Endothelial cell of umbilical vein (primary cell): ENCODE measurements at regions not wholly inside any gene's neighbourhood (a gene's known extent, or its start where the extent isn't known, plus 50 kb on each side); places are given as distances from the start of the nearest gene placed in this dataset.

Source experiments
- BruUV-seq: library from RNA; stranded (reverse); fragments of 400-500 nt; replicated peaks from 2 replicates; lab custom pipeline; 2021; lab: Mats Ljungman, UMichigan
- CTCF ChIA-PET: fragments of 300-600, 350-600 bp; sonication (Branson Sonifier 250); formaldehyde crosslinking; loops from one replicate; lab custom pipeline; 2021; ENCODE audit warnings: antibody characterized with exemption, inconsistent platforms; lab: Charles Lee
- POLR2A ChIA-PET: fragments of 300-600, 350-600 bp; sonication (Branson Sonifier 250); formaldehyde crosslinking; loops from one replicate; lab custom pipeline; 2021; ENCODE audit warnings: antibody characterized with exemption, inconsistent platforms; lab: Charles Lee
- DNase-seq: peaks from one replicate; pipeline ENCODE4 v3.0.0-alpha.2; 2011; ENCODE audit warnings: low read depth, low spot score
- FAIRE-seq: peaks from 2 replicates; lab custom pipeline; 2011; peaks lifted over from hg19 to GRCh38; lab: Jason Lieb, UNC
- H2AFZ ChIP-seq: 2 replicates; pipeline ENCODE4 v1.6.0; 2012; ENCODE audit warnings: low read depth, low read length, control low read depth, inconsistent platforms
- H3K27ac ChIP-seq: 2 replicates; pipeline ENCODE4 v1.5.1; 2011; ENCODE audit warnings: low read depth, mild to moderate bottlenecking, control low read depth, low read length, moderate library complexity; ENCODE audit not compliant: insufficient read depth
- H3K27me3 ChIP-seq, 2 experiments: 2 replicates each; pipeline versions ENCODE4 v1.6.0 to v1.6.1; 2011; ENCODE audit warnings: low read length in 2 of 2, mixed read lengths in 1 of 2; ENCODE audit not compliant: control insufficient read depth in 2 of 2, insufficient read depth in 2 of 2
- H3K36me3 ChIP-seq, 2 experiments: 2 replicates in 1 of 2; 3 replicates in 1 of 2; pipeline ENCODE4 v1.5.1; 2011; ENCODE audit warnings: low read length in 2 of 2, mild to moderate bottlenecking in 1 of 2, moderate library complexity in 1 of 2; ENCODE audit not compliant: control insufficient read depth in 2 of 2, insufficient read depth in 2 of 2; ENCODE audit errors: extremely low read depth in 1 of 2
- H3K4me1 ChIP-seq: 3 replicates; pipeline ENCODE4 v1.5.1; 2011; ENCODE audit warnings: mild to moderate bottlenecking, low read length; ENCODE audit not compliant: control insufficient read depth, insufficient read depth; ENCODE audit errors: extremely low read depth
- H3K4me2 ChIP-seq: 2 replicates; pipeline ENCODE4 v1.6.1; 2011; ENCODE audit warnings: low read length, control low read depth, mixed read lengths; ENCODE audit not compliant: insufficient read depth
- H3K4me3 ChIP-seq, 3 experiments: fragments of 200-600 bp in 1 of 3; sonication (generic), shearing (Covaris generic) in 1 of 3; replicated peaks in 1 of 3; 2 replicates each; pipeline ENCODE4 v1.5.1; 2011 to 2016; ENCODE audit warnings: control low read depth in 3 of 3, low read length in 3 of 3, mild to moderate bottlenecking in 2 of 3, inconsistent platforms in 1 of 3, low read depth in 1 of 3, moderate library complexity in 1 of 3; ENCODE audit not compliant: insufficient read depth in 1 of 3
- H3K79me2 ChIP-seq: 2 replicates; pipeline ENCODE4 v1.6.0; 2012; ENCODE audit warnings: low read length, inconsistent platforms; ENCODE audit not compliant: control insufficient read depth, insufficient read depth
- H3K9ac ChIP-seq: replicated peaks from 2 replicates; pipeline ENCODE3; 2011; ENCODE audit warnings: low read length, control low read depth; ENCODE audit not compliant: insufficient read depth; ENCODE audit errors: extremely low read depth
- H3K9me1 ChIP-seq: replicated peaks from 3 replicates; pipeline ENCODE4 v1.6.0; 2011; ENCODE audit warnings: mild to moderate bottlenecking, low read length; ENCODE audit not compliant: control insufficient read depth, insufficient read depth; ENCODE audit errors: extremely low read depth
- H3K9me3 ChIP-seq: replicated peaks from 2 replicates; pipeline ENCODE4 v1.5.1; 2012; ENCODE audit warnings: low read length, inconsistent platforms; ENCODE audit not compliant: control insufficient read depth, insufficient read depth
- H4K20me1 ChIP-seq: replicated peaks from 2 replicates; pipeline ENCODE3; 2011; ENCODE audit warnings: mild to moderate bottlenecking, low read length; ENCODE audit not compliant: control insufficient read depth, insufficient read depth; ENCODE audit errors: extremely low read depth
- EZH2 ChIP-seq: IDR thresholded peaks from 2 replicates; pipeline ENCODE4 v1.6.1; 2012; ENCODE audit warnings: borderline replicate concordance, low read depth, mild to moderate bottlenecking, moderate library complexity, low read length, inconsistent platforms; ENCODE audit not compliant: severe bottlenecking
- FOS ChIP-seq: IDR thresholded peaks from 2 replicates; pipeline ENCODE4 v1.6.1; 2011; ENCODE audit warnings: mild to moderate bottlenecking, low read length, moderate library complexity, borderline replicate concordance; ENCODE audit not compliant: insufficient read depth
- GATA2 ChIP-seq: IDR thresholded peaks from 2 replicates; pipeline ENCODE4 v1.7.0; 2011; ENCODE audit warnings: low read depth, mild to moderate bottlenecking, moderate library complexity, mixed read lengths, low read length; ENCODE audit not compliant: insufficient read length, insufficient read depth
- JUN ChIP-seq: IDR thresholded peaks from 2 replicates; pipeline ENCODE4 v1.6.1; 2011; ENCODE audit warnings: borderline replicate concordance, low read depth; ENCODE audit not compliant: insufficient read length, insufficient read depth
- MAX ChIP-seq: IDR thresholded peaks from 2 replicates; pipeline ENCODE4 v1.6.1; 2011; ENCODE audit not compliant: insufficient read depth, insufficient read length
- MYC ChIP-seq: IDR thresholded peaks from one replicate; pipeline ENCODE4 v1.6.1; 2011; ENCODE audit warnings: mild to moderate bottlenecking, low read depth, low read length
- POLR2A ChIP-seq: IDR thresholded peaks from 2 replicates; pipeline ENCODE4 v1.6.1; 2012; ENCODE audit warnings: low read depth, mild to moderate bottlenecking, control low read depth, low read length
- POLR2AphosphoS5 ChIP-seq: IDR thresholded peaks from 2 replicates; pipeline ENCODE4 v1.6.1; 2012; ENCODE audit warnings: low read depth, mild to moderate bottlenecking, control low read depth, low read length, moderate library complexity; ENCODE audit not compliant: insufficient read depth
- dilution Hi-C: fragments of 300-500 bp; cut with MboI; formaldehyde crosslinking; loops from one replicate; pipeline ENCODE4 v1.15.0; 2019; ENCODE audit warnings: low sequenced_read_pairs; ENCODE audit not compliant: extremely low pct_ligation_motif_present
- intact Hi-C: fragments of 100-400 bp; cut with micrococcal nuclease; formaldehyde crosslinking; loops from one replicate; pipeline ENCODE4 v1.10.0; 2022
- TF ChIP-seq, protein P1 (sequence below), 2 donors: IDR thresholded peaks; 1 replicate in 1 of 2; 2 replicates in 1 of 2; pipeline ENCODE4 v1.5.1; 2011; ENCODE audit warnings: low read length in 2 of 2, mild to moderate bottlenecking in 2 of 2, moderate library complexity in 2 of 2, control low read depth in 1 of 2, inconsistent platforms in 1 of 2, low read depth in 1 of 2; ENCODE audit not compliant: insufficient read depth in 1 of 2; ENCODE audit errors: extremely low read depth in 1 of 2

GRCh38 chr11:70616317-70616716, 218.0 kb downstream of the CTTN start:
- intact Hi-C loops (no loop called here), dilution Hi-C loops (no loop called here)
- no peak overlapping the region for H3K27ac ChIP-seq
- H3K4me1 ChIP-seq: no peaks in the 10 kb centered on the region
- peaks cover 2% of the 10 kb centered on the region for H3K9me3 ChIP-seq
- no peak overlapping the region for H3K4me2 ChIP-seq
- no peaks in the 10 kb centered on the region for H3K27me3 ChIP-seq
- H3K79me2 ChIP-seq: no peaks in the 10 kb centered on the region
- BruUV-seq: no TSS peak
- no peak for DNase-seq
- no peak for TF ChIP-seq GATA2
- TF ChIP-seq EZH2: no peak
- TF ChIP-seq MYC: no peak
- TF ChIP-seq POLR2A: no peak
- TF ChIP-seq JUN: no peak
- no peak for TF ChIP-seq POLR2AphosphoS5
- TF ChIP-seq, protein P1, sequence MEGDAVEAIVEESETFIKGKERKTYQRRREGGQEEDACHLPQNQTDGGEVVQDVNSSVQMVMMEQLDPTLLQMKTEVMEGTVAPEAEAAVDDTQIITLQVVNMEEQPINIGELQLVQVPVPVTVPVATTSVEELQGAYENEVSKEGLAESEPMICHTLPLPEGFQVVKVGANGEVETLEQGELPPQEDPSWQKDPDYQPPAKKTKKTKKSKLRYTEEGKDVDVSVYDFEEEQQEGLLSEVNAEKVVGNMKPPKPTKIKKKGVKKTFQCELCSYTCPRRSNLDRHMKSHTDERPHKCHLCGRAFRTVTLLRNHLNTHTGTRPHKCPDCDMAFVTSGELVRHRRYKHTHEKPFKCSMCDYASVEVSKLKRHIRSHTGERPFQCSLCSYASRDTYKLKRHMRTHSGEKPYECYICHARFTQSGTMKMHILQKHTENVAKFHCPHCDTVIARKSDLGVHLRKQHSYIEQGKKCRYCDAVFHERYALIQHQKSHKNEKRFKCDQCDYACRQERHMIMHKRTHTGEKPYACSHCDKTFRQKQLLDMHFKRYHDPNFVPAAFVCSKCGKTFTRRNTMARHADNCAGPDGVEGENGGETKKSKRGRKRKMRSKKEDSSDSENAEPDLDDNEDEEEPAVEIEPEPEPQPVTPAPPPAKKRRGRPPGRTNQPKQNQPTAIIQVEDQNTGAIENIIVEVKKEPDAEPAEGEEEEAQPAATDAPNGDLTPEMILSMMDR (IDR thresholded peaks at IDR 0.05; ENCODE audit: extremely low read depth in 1 of 2, insufficient read depth in 1 of 2, low read depth in 1 of 2, low read length in 2 of 2): no peak
- no peak for TF ChIP-seq MAX
- TF ChIP-seq FOS: no peak
- no peaks in the 10 kb centered on the region for H3K9me1 ChIP-seq
- CTCF ChIA-PET: no interaction called here
- H3K9ac ChIP-seq: no peak overlapping the region
- no peaks in the 10 kb centered on the region for H4K20me1 ChIP-seq
- H3K36me3 ChIP-seq: no peaks in the 10 kb centered on the region
- no peak for FAIRE-seq
- H3K4me3 ChIP-seq: no peak overlapping the region
- H2AFZ ChIP-seq: no peak overlapping the region
- POLR2A ChIA-PET: no interaction called here
